ENCODE measurements at regions not wholly inside any gene's neighbourhood (a gene's known extent, or its start where the extent isn't known, plus 50 kb on each side); places are given as distances from the start of the nearest gene placed in this dataset.

DNA sequence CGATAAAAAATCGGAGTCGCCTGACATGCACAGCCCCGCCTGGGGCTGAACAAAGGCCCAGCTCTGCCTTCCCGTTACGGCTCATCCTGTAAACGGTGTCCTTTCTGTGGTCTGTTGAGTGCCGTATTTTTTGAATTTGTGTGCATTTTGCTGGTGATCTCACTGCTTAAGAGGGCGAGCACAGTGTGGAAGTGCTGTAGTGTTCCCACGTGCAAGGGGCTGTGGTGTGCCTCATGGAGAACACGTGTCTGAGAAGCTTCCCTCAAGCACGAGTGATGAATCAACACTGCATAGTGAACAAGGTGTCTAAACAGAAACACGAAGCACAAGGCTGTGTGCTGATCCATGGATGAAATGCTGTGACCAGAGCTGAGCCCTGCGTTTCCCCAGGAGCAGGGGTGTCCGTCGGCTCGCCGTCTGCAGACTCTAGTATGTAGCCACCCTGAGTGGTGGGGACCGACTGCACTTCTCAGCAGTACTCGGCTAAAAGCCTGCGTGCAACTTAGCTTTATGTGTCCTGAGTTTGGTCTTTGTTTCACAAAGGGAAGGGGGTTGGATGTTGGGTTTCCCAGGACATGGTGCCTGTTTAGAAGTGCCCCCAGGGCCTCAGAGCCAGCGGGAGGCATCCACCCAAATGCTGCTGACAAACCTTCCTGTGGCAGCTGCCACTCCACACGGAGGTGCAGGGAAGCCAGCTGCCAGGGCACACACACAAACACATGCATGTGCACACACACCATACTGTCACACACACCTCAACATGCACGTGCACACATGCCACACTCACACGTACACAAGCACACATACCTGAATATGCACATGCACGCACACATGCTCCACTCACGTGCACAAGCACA lies 77.2 kb upstream of the IRX4 start:
- Mint-ChIP-seq H3K36me3 (no peaks in the 10 kb centered on the region), H3K27me3 (ENCODE audit: insufficient read depth, low read depth) (no peaks in the 10 kb centered on the region), H3K4me1 (no peaks in the 10 kb centered on the region), H3K9me3 (peaks cover under 1% of the 10 kb centered on the region), H3K4me3 (no peak overlapping the region), H3K27ac (no peak overlapping the region)
- no peak overlapping the region for H3K9ac ChIP-seq
- H3K79me2 ChIP-seq (ENCODE audit: low read depth): no peaks in the 10 kb centered on the region
- DNase-seq (ENCODE audit: low spot score): no peak
- TF ChIP-seq, protein P1, sequence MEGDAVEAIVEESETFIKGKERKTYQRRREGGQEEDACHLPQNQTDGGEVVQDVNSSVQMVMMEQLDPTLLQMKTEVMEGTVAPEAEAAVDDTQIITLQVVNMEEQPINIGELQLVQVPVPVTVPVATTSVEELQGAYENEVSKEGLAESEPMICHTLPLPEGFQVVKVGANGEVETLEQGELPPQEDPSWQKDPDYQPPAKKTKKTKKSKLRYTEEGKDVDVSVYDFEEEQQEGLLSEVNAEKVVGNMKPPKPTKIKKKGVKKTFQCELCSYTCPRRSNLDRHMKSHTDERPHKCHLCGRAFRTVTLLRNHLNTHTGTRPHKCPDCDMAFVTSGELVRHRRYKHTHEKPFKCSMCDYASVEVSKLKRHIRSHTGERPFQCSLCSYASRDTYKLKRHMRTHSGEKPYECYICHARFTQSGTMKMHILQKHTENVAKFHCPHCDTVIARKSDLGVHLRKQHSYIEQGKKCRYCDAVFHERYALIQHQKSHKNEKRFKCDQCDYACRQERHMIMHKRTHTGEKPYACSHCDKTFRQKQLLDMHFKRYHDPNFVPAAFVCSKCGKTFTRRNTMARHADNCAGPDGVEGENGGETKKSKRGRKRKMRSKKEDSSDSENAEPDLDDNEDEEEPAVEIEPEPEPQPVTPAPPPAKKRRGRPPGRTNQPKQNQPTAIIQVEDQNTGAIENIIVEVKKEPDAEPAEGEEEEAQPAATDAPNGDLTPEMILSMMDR (IDR thresholded peaks at IDR 0.05): no peak
- TF ChIP-seq EZH2 (IDR thresholded peaks at IDR 0.05) (no peak), EZH2phosphoT487 (IDR thresholded peaks at IDR 0.05) (no peak)
- H3F3A ChIP-seq (ENCODE audit: low read depth): no peaks in the 10 kb centered on the region
- no peaks in the 10 kb centered on the region for H3K36me3 ChIP-seq
- no peaks in the 10 kb centered on the region for H4K20me1 ChIP-seq (ENCODE audit: low read depth)
- H3K9me3 ChIP-seq (ENCODE audit: low read depth): no peaks in the 10 kb centered on the region
- no peak overlapping the region for H3K4me3 ChIP-seq
- no peaks in the 10 kb centered on the region for H3K27me3 ChIP-seq
- H2AFZ ChIP-seq (replicated peaks): no peak overlapping the region
- H3K4me1 ChIP-seq: no peaks in the 10 kb centered on the region
- H3K27ac ChIP-seq: no peak overlapping the region
- no peak overlapping the region for H3K4me2 ChIP-seq

DNA sequence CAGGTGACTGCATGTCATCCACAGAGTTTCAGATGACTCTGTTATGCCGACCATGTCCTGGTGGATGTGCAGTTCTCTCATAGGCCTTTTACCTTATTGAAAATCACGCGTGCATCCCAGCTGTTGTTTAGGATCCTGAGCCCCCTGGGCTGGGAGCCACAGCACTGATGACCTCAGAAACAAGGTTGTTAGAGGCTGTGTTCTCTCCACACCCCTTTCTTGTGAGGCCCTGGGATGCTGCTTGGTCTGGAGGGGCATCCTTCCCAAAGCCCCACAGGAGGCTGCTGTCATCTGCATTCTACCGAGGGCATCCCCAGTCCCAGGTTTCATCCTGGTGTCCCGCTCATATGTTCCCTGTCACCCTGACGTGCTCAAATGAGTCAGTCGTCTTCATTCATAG lies 76.5 kb upstream of the IRX4 start:
- Histone ChIP-seq H4K20me1 (ENCODE audit: low read depth) (no peaks in the 10 kb centered on the region), H3K36me3 (no peaks in the 10 kb centered on the region), H2AFZ (replicated peaks) (no peak overlapping the region), H3K9ac (no peak overlapping the region), H3K4me2 (no peak overlapping the region), H3K79me2 (ENCODE audit: low read depth) (no peaks in the 10 kb centered on the region), H3K9me3 (ENCODE audit: low read depth) (no peaks in the 10 kb centered on the region), H3K4me3 (no peak overlapping the region), H3F3A (ENCODE audit: low read depth) (no peaks in the 10 kb centered on the region), H3K27me3 (no peaks in the 10 kb centered on the region), H3K4me1 (no peaks in the 10 kb centered on the region), H3K27ac (no peak overlapping the region)
- no peak for TF ChIP-seq EZH2phosphoT487 (IDR thresholded peaks at IDR 0.05)
- H3K9me3 Mint-ChIP-seq: peaks cover 2% of the 10 kb centered on the region
- no peaks in the 10 kb centered on the region for H3K4me1 Mint-ChIP-seq
- no peak for DNase-seq (ENCODE audit: low spot score)
- H3K27me3 Mint-ChIP-seq (ENCODE audit: insufficient read depth, low read depth): no peaks in the 10 kb centered on the region
- no peaks in the 10 kb centered on the region for H3K36me3 Mint-ChIP-seq
- no peak overlapping the region for H3K27ac Mint-ChIP-seq
- H3K4me3 Mint-ChIP-seq: no peak overlapping the region

DNA sequence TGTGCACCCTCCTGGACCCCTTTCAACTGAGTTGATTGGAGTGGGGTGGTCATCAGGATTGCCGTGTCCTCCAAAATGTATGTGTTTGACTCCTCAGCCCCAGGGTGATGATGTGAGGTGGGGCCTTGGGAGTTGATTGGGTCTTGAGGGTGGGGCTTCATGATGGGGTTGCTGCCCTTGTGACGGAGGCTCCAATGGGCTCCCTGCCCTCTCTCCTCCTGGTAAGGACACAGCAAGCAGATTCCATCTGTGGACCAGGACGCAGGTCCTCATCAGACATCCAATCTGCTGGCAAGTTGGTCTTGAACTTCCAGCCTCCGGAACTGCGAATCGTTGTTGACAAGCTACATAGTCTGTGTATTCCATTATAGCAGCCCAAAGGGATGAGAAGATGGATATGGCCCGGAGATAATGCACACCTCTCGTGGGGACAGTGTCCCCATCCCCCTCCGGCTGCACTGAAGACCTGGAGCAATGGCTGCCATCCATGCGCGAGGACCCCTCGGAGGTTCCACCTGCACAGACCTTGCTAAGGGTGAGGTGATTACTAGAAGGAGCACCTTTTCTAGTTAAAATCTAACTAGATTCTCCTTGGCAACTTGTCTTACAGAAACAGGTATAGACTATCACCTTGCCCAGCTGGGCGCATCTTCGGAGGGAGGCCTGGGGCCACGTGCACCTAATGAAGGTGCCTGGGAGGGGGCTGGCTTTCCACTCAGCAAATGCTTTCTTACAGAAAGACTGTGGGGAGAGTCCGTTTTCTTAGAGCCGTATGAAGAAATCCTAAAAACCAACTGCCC lies 75.7 kb upstream of the IRX4 start:
- Histone ChIP-seq H3K9ac (no peak overlapping the region), H3K9me3 (ENCODE audit: low read depth) (no peaks in the 10 kb centered on the region), H3K27ac (no peak overlapping the region), H3K4me2 (no peak overlapping the region), H3K4me3 (no peak overlapping the region), H2AFZ (replicated peaks) (no peak overlapping the region), H4K20me1 (ENCODE audit: low read depth) (no peaks in the 10 kb centered on the region), H3K36me3 (no peaks in the 10 kb centered on the region), H3K79me2 (ENCODE audit: low read depth) (no peaks in the 10 kb centered on the region), H3F3A (ENCODE audit: low read depth) (no peaks in the 10 kb centered on the region), H3K27me3 (no peaks in the 10 kb centered on the region), H3K4me1 (no peaks in the 10 kb centered on the region)
- peaks cover 2% of the 10 kb centered on the region for H3K9me3 Mint-ChIP-seq
- H3K4me3 Mint-ChIP-seq: no peak overlapping the region
- H3K27me3 Mint-ChIP-seq (ENCODE audit: insufficient read depth, low read depth): no peaks in the 10 kb centered on the region
- peaks cover under 1% of the 10 kb centered on the region for H3K4me1 Mint-ChIP-seq
- no peak for DNase-seq (ENCODE audit: low spot score)
- TF ChIP-seq, protein P1 (IDR thresholded peaks at IDR 0.05): no peak
- TF ChIP-seq EZH2 (IDR thresholded peaks at IDR 0.05): no peak
- no peak for TF ChIP-seq EZH2phosphoT487 (IDR thresholded peaks at IDR 0.05)
- no peak overlapping the region for H3K27ac Mint-ChIP-seq
- H3K36me3 Mint-ChIP-seq: no peaks in the 10 kb centered on the region

All from neural progenitor cell (in vitro differentiated cells).